GM23338 (cell line): ENCODE measurements at regions not wholly inside any gene's neighbourhood (a gene's known extent, or its start where the extent isn't known, plus 50 kb on each side); places are given as distances from the start of the nearest gene placed in this dataset.

Source experiments
- ATAC-seq: fragments of 200-7000 bp; cut with Tn5 transposase; 3 replicates; pipeline ENCODE4 v1.9.1; 2020
- DNase-seq: peaks from one replicate; pipeline ENCODE4 v3.0.0-alpha.2; 2015; ENCODE audit warnings: low spot score
- H2AFZ ChIP-seq: fragments of 200-600 bp; sonication (generic); 2 replicates; pipeline ENCODE4 v1.8.0; 2016; ENCODE audit warnings: antibody characterized with exemption, mild to moderate bottlenecking, moderate library complexity
- H3F3A ChIP-seq: fragments of 200-600 bp; sonication (generic); replicated peaks from 2 replicates; pipeline ENCODE4 v1.8.0; 2017; ENCODE audit warnings: antibody characterized with exemption, mixed run types, low read depth
- H3K27ac ChIP-seq: fragments of 200-600 bp; sonication (generic); 2 replicates; pipeline ENCODE4 v1.6.1; 2016; ENCODE audit warnings: low read depth
- H3K27me3 ChIP-seq: fragments of 200-600 bp; sonication (generic); 2 replicates; pipeline ENCODE4 v1.8.0; 2016; ENCODE audit warnings: mild to moderate bottlenecking, mixed run types, moderate library complexity; ENCODE audit not compliant: insufficient read depth
- H3K36me3 ChIP-seq: fragments of 200-600 bp; sonication (generic); 2 replicates; pipeline ENCODE4 v1.8.0; 2016; ENCODE audit warnings: mild to moderate bottlenecking; ENCODE audit not compliant: insufficient read depth
- H3K4me1 ChIP-seq: fragments of 200-600 bp; sonication (generic); 2 replicates; pipeline ENCODE4 v1.8.0; 2016; ENCODE audit warnings: mild to moderate bottlenecking, moderate library complexity; ENCODE audit not compliant: insufficient read depth
- H3K4me2 ChIP-seq: fragments of 200-600 bp; sonication (generic); 2 replicates; pipeline ENCODE4 v1.7.1; 2017; ENCODE audit warnings: mixed run types
- H3K4me3 ChIP-seq: fragments of 200-600 bp; sonication (generic); 2 replicates; pipeline ENCODE4 v1.6.1; 2016; ENCODE audit warnings: mixed run types
- H3K79me2 ChIP-seq: fragments of 200-600 bp; sonication (generic); replicated peaks from 2 replicates; pipeline ENCODE4 v1.8.0; 2017; ENCODE audit warnings: mild to moderate bottlenecking; ENCODE audit not compliant: insufficient read depth
- H3K9me2 ChIP-seq: fragments of 200-600 bp; sonication (generic); 2 replicates; pipeline ENCODE4 v1.8.0; 2017; ENCODE audit not compliant: insufficient read depth
- H4K20me1 ChIP-seq: fragments of 200-600 bp; sonication (generic); replicated peaks from 2 replicates; pipeline ENCODE4 v1.8.0; 2017; ENCODE audit warnings: mild to moderate bottlenecking; ENCODE audit not compliant: insufficient read depth
- H3K27ac Mint-ChIP-seq: 2 replicates; pipeline ENCODE4 v1.8.0; 2020; ENCODE audit warnings: inconsistent platforms, mild to moderate bottlenecking, moderate library complexity, mixed read lengths
- H3K27me3 Mint-ChIP-seq: 3 replicates; pipeline ENCODE4 v1.8.0; 2022; ENCODE audit warnings: low read depth, mild to moderate bottlenecking, moderate library complexity, mixed read lengths, inconsistent platforms; ENCODE audit not compliant: insufficient read depth, poor library complexity
- H3K36me3 Mint-ChIP-seq: 3 replicates; pipeline ENCODE4 v1.8.0; 2021; ENCODE audit warnings: low read depth, mild to moderate bottlenecking, inconsistent platforms, moderate library complexity, mixed read lengths
- H3K4me1 Mint-ChIP-seq: 3 replicates; pipeline ENCODE4 v1.8.0; 2020; ENCODE audit warnings: mild to moderate bottlenecking, inconsistent platforms, mixed read lengths
- H3K4me3 Mint-ChIP-seq: 3 replicates; pipeline ENCODE4 v1.8.0; 2021; ENCODE audit warnings: moderate library complexity, mild to moderate bottlenecking, inconsistent platforms, mixed read lengths
- H3K9me3 Mint-ChIP-seq: 3 replicates; pipeline ENCODE4 v1.8.0; 2020; ENCODE audit warnings: moderate library complexity, mild to moderate bottlenecking, inconsistent platforms, mixed read lengths
- EZH2 ChIP-seq: fragments of 200-600 bp; sonication (generic); IDR thresholded peaks from one replicate; pipeline ENCODE4 v1.8.0; 2017; ENCODE audit warnings: antibody characterized with exemption, mild to moderate bottlenecking, low read depth; ENCODE audit not compliant: unreplicated experiment
- EZH2phosphoT487 ChIP-seq: fragments of 200-600 bp; sonication (generic); IDR thresholded peaks from one replicate; pipeline ENCODE4 v1.8.1; 2018; ENCODE audit warnings: antibody characterized with exemption; ENCODE audit not compliant: unreplicated experiment
- STAT1 ChIP-seq: IDR thresholded peaks from one replicate; pipeline ENCODE4 v1.6.1; 2016; ENCODE audit warnings: antibody characterized with exemption; ENCODE audit not compliant: unreplicated experiment
- ZNF114 ChIP-seq: fragments of 250-450 bp; sonication (Bioruptor Pico); IDR thresholded peaks from 2 replicates; pipeline ENCODE4 v1.5.0; 2020; ENCODE audit warnings: mild to moderate bottlenecking, moderate library complexity
- ZNF331 ChIP-seq: fragments of 250-450 bp; sonication (Bioruptor Pico); IDR thresholded peaks from 2 replicates; pipeline ENCODE4 v1.5.0; 2020; ENCODE audit warnings: low read depth, mild to moderate bottlenecking, moderate library complexity
- TF ChIP-seq, protein P1 (sequence below): IDR thresholded peaks from one replicate; pipeline ENCODE4 v1.6.1; 2018; ENCODE audit warnings: antibody characterized with exemption; ENCODE audit not compliant: unreplicated experiment

DNA sequence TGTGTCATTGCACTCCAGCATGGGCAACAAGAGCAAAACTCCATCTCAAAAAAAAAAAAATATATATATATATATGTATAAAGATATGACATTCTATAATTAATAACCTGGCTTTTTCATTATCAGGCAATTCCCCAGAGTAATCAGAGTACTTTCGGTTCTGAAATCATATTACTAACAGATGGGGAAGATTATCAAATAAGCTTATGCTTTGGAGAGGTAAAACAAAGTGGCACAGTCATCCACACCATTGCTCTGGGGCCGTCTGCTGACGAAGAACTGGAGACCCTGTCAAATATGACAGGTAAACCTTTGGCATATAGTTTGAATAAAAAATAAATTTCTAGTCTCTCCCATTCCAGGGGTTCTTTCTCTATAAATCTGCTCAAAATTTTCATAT, 58.5 kb upstream of the SH3GLB1 start:
- H3K27me3 Mint-ChIP-seq = no peaks in the 10 kb centered on the region
- H3K27ac Mint-ChIP-seq = no peak overlapping the region
- H3K4me1 Mint-ChIP-seq = no peaks in the 10 kb centered on the region
- H3K4me2 ChIP-seq = no peak overlapping the region
- no peak for DNase-seq
- H3K27me3 ChIP-seq = no peaks in the 10 kb centered on the region
- no peaks in the 10 kb centered on the region for H3K4me1 ChIP-seq
- H3K9me3 Mint-ChIP-seq = no peaks in the 10 kb centered on the region
- H3F3A ChIP-seq = no peaks in the 10 kb centered on the region
- H2AFZ ChIP-seq = no peak overlapping the region
- no peak for ATAC-seq
- H3K4me3 ChIP-seq = no peak overlapping the region
- no peaks in the 10 kb centered on the region for H3K79me2 ChIP-seq
- TF ChIP-seq STAT1 = no peak
- TF ChIP-seq, protein P1, sequence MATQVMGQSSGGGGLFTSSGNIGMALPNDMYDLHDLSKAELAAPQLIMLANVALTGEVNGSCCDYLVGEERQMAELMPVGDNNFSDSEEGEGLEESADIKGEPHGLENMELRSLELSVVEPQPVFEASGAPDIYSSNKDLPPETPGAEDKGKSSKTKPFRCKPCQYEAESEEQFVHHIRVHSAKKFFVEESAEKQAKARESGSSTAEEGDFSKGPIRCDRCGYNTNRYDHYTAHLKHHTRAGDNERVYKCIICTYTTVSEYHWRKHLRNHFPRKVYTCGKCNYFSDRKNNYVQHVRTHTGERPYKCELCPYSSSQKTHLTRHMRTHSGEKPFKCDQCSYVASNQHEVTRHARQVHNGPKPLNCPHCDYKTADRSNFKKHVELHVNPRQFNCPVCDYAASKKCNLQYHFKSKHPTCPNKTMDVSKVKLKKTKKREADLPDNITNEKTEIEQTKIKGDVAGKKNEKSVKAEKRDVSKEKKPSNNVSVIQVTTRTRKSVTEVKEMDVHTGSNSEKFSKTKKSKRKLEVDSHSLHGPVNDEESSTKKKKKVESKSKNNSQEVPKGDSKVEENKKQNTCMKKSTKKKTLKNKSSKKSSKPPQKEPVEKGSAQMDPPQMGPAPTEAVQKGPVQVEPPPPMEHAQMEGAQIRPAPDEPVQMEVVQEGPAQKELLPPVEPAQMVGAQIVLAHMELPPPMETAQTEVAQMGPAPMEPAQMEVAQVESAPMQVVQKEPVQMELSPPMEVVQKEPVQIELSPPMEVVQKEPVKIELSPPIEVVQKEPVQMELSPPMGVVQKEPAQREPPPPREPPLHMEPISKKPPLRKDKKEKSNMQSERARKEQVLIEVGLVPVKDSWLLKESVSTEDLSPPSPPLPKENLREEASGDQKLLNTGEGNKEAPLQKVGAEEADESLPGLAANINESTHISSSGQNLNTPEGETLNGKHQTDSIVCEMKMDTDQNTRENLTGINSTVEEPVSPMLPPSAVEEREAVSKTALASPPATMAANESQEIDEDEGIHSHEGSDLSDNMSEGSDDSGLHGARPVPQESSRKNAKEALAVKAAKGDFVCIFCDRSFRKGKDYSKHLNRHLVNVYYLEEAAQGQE = no peak
- no peak for TF ChIP-seq EZH2
- no peak for TF ChIP-seq ZNF331
- no peak overlapping the region for H3K4me3 Mint-ChIP-seq
- no peaks in the 10 kb centered on the region for H3K36me3 Mint-ChIP-seq
- H3K9me2 ChIP-seq = no peaks in the 10 kb centered on the region
- no peak overlapping the region for H3K27ac ChIP-seq
- H4K20me1 ChIP-seq = no peaks in the 10 kb centered on the region
- H3K36me3 ChIP-seq = no peaks in the 10 kb centered on the region

DNA sequence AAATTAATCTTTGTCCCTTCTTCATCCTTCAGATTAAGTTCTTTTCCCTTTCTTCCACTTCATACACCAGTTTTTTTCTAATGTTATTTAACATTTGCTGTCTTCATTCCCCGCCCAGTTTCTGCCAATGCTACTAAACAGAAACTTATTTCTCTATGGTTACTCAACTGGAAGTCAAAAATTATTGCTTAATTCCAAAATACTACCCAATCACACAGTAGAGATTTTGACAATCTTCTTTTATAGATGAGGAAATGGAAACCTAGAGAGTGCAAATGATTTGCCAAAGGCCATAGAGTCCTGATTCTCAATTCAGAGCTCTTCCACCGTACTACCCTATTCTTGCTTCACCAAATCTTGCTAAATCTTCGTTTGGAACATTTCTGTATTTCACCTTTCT, 58.1 kb upstream of the SH3GLB1 start:
- ATAC-seq = no peak
- H3K4me2 ChIP-seq = no peak overlapping the region
- H3K27ac Mint-ChIP-seq = no peak overlapping the region
- no peak overlapping the region for H3K4me3 ChIP-seq
- H3F3A ChIP-seq = no peaks in the 10 kb centered on the region
- no peaks in the 10 kb centered on the region for H3K36me3 Mint-ChIP-seq
- no peaks in the 10 kb centered on the region for H3K36me3 ChIP-seq
- H4K20me1 ChIP-seq = no peaks in the 10 kb centered on the region
- H3K9me2 ChIP-seq = no peaks in the 10 kb centered on the region
- no peaks in the 10 kb centered on the region for H3K4me1 Mint-ChIP-seq
- no peaks in the 10 kb centered on the region for H3K27me3 Mint-ChIP-seq
- H3K27ac ChIP-seq = no peak overlapping the region
- no peaks in the 10 kb centered on the region for H3K9me3 Mint-ChIP-seq
- H3K27me3 ChIP-seq = no peaks in the 10 kb centered on the region
- TF ChIP-seq, protein P1 = no peak
- no peak for TF ChIP-seq EZH2phosphoT487
- no peak for TF ChIP-seq ZNF114 (CRISPR knock-in tag)
- TF ChIP-seq ZNF331 = no peak
- no peak for DNase-seq
- H3K4me1 ChIP-seq = no peaks in the 10 kb centered on the region
- no peaks in the 10 kb centered on the region for H3K79me2 ChIP-seq
- H3K4me3 Mint-ChIP-seq = no peak overlapping the region
- no peak overlapping the region for H2AFZ ChIP-seq
